Dermis microvascular lymphatic vessel endothelial cell (primary cell): ENCODE measurements at regions not wholly inside any gene's neighbourhood (a gene's known extent, or its start where the extent isn't known, plus 50 kb on each side); places are given as distances from the start of the nearest gene placed in this dataset.
"Not testable (repeated sequence)": the region's sequence is repeated elsewhere in the genome, so short reads cannot be mapped to it uniquely, and the experiment has no call there.

ENCODE experiments used
- DNase-seq, 2 donors: peaks; one replicate each; pipeline versions ENCODE4 v3.0.0 to v3.0.0-alpha.2; 2010; ENCODE audit warnings: low read depth in 2 of 2

DNA sequence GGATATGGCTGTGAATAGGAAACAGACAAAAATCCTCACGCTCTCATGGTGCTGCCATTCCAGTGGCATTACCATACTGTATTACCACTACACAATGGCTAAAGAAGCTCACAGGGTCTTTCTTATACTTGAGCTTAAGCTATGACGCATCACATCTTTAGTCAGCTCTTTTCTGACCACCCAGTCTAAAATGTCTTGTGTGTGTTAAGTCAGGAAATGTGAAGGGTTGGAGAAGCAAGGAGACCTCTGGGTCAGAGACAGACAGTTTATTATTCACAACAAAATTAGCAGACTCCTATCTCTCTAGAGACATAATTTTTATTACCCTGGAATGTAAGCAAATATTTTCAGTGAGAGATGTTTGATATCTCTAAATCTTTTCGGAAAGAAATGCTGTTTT, 1583.2 kb upstream of the WWC1 start:
- DNase-seq: no peak

DNA sequence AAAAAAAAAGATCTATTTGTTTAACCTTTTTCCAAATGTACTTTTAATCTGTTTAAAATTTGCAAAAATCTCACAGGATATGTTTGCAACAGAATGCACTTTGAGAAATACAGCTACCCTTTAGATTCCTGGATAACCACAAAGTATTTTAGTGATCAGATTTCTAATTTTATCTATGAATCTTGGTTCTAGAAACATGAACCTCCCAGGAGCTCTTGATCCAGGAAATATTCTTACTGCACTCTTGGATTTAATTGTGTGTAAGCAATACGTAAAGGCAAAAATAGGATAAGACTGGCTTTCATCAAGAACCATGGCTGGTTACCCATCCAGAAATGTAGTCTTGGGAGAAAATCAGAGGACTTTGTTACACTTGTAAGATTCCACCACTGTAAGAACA, 1581.8 kb upstream of the WWC1 start:
- no peak for DNase-seq

DNA sequence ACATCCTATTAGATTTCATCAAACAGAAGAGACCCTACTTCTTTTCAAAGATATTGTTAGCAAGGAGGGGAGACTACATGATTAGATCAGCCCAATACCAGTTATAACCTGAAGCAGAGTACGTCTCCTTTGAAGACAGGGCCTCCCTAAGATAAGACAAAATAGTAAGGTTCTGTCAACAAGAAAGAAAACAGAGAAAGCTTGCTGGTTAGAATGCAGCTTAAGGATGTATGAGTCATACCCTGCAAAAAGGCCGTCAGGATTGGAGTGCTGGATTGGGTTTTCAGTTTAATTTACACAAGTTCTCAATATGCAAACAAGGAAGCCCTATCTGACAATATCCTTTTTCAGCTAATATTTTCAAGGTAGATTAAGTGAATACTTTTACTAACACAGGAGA, 1581.2 kb upstream of the WWC1 start:
- DNase-seq: no peak

DNA sequence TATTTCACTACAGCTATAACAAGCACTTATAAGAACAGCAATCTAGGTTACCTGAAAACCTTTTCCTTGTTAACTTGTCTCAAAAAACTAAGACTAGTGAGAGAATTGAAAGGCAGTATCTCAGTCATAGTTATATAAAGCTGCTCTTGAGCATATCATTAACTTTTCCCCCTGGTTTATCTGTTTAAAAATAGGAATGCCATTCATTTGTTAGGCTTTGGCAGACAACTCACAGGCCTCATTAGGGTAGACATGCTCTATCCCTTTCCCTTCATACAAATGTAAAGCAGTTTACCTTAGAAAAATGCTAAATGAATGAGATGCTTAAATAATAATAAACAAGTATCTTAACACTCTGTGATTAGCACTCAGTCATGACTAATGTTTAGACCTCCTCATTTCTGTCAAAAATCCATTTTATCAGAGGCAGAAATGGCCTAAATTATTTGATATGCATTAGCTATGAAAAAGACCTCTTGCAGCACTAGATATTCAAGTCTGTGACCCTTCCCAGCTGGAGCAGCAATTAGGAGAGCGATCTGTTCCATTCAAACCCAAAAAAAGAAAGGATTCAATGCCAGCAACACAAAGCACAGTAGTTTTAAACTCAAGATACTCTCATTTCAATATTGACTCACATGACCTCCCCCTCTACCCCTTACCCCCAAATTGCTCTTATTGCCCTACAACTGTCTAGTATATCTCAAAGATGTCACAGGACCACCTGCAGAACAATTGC, 1578.8 kb upstream of the WWC1 start:
- DNase-seq: no peak

DNA sequence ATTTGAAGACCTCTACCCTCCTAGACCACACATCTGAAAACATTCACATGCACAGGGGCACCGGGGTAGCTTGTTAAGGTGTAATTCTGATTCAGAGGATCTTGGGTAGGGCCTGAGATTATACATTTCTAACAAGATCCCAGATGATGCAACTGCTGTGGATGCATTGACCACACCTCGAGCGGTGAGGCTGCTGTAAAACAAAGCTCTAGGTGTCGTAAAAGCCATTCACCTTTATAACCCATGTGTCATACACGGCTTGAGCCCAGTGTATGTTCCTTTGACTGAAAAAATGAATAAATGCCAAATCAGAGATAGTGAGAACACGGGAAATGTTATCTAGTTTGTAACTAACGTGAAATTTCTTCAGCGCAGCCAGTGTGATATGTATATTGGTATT, 1578.2 kb upstream of the WWC1 start:
- no peak for DNase-seq

DNA sequence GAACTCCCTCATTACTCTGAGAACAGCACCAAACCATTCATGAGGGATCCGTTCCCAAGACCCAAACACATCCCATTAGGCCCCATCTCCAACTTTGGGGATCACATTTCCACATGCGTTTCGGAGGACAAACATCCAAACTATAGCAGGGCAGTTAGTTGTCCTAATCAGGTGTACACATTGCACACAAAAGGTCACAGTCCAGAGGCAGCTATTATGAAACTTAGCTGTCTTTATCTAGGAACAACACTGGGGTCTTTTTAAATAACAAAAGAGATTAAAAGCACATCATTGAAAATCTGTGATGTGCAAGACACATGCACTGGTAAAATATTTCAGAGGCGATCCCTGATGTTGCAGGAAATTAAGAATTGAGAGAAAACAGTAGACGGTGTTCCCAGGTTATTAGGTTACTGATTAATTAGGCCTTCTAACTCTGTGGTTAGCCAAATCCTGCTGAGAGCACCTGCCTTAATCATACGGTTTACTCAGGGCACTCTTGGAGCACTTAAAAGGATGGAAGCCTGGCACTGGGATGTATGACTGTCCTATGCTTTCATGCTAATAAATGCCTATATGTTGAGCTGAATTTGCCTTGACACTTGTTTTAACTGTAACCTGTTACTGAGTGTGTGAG, 1574.5 kb upstream of the WWC1 start:
- no peak for DNase-seq

DNA sequence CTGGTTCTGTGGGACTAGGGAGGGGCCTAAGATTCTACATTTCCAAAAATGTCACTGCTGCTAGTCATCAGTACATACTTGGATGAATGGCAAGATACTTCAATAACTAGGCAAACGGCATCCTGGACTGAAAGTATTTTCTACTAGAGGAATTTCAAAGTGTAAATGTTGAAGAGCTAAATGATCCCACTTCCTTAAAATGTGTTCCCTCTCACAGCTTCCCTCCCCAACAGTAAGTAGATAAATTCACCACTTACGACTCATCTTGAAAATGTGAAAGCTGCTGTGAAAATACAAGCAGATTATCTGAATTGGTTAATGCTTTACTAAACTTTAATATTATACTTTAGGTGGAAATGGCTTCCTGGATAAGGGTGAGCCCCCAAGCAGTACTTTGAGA, 1571.5 kb upstream of the WWC1 start:
- DNase-seq: no peak

DNA sequence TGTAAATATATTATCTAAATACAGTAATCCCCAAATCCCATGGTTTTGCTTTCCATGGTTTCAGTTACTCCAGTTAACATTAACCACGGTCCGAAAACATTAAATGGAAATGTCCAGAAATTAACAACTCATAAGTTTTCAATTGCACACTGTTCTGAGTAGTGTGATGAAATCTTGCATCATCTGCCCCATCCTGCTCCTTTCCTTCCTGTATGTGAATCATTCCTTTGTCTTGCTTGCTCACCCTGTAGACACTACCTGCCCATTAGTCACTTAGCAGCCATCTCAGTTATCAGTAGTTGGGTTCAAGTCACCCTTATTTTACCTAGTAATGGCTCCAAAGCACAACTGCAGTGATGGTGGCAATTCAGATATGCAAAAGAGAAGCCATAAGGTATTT, 1568.5 kb upstream of the WWC1 start:
- no peak for DNase-seq

DNA sequence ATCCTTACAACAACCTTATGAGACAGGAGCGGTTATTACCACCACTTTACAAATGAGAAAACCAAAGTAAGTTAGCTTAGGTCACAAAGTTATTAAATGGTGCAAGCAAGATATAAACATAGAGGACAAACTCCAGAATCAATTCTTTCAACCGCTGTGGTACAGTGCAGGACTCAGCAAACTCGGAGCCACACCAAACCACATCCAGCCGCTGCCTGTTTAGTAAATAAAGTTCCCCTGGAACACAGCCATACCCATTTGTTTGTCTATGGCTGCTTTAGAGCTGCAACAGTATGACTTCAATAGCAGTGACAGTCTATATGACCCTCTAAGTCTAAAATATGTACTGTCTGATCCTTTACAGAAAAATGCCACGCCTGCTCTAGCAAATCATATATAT, 1567.2 kb upstream of the WWC1 start:
- no peak for DNase-seq

DNA sequence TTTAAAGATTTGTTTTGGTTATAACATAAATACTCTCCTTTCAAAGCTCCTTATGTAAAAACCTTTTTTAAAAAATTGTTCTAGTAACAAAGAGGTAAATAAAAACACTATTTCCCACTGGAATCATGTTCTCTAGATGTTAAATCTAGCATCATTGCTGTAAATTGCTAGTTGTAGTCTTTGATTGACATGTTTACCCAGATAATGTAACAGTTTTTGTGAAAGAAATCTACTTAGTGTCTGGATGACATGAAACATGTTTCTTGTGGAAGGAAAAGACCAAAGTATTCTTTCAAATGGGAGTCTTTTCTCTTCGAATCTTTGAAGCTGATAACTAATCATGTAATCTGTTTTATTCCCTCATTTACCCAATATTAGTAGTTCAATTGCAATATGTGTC, 1565.9 kb upstream of the WWC1 start:
- DNase-seq: no peak

DNA sequence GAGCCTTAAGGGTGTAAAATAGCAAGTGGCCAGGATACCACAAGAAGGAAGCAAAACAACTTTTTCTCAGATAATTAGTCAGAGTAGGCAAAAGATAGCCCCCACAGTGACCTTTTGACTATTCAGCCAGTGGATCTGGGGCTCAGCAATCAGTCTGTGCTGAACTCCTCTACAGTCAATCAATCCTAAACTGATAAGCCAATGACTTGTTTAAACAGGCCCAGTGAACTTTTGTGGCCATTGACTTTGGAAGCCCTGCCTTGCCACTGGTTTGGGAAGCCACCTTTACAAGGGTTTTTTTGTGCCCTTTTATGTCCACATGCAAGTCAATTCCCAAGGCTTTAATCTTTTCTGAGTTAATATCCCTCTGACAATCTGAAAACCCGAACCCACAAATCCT, 1565.0 kb upstream of the WWC1 start:
- no peak for DNase-seq

DNA sequence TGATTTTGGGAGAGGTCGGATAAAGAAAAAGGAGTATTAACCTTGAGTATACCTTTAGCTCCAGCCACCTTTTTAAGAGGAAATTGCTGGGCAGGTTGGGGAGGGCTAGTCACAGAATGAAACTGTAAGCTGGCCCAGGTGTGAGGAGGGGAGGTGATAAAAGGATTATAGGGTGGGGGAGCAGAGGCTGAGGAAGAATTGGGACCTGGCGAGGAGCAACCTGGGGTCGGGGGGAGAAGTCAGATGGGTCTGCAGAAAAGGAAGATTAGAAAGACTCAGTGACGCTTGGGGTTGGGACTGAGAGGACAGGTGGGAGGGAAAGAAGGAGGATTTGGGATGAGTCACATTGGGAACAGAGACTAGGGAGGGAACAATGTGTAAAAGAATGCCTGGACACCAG, 1548.5 kb upstream of the WWC1 start:
- DNase-seq: not testable (repeated sequence)

DNA sequence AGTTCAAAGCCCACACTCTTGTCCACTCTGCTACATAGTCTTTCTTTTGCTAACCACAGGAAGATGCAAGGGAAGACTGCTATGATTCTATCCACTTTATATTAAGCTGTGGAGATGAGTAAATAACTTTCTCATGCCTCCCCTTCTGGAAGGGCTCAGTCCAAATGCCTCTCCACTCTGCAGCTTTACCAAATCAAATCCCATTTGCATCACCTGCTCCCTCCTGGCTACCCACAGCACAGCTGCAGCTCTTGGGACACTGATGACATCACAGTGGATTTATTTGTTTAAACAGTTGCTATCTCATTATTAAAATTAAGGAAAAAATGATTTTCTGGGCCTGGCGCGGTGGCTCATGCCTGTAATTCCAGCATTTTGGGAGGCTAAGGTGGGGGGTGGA, 1544.9 kb upstream of the WWC1 start:
- DNase-seq: no peak

DNA sequence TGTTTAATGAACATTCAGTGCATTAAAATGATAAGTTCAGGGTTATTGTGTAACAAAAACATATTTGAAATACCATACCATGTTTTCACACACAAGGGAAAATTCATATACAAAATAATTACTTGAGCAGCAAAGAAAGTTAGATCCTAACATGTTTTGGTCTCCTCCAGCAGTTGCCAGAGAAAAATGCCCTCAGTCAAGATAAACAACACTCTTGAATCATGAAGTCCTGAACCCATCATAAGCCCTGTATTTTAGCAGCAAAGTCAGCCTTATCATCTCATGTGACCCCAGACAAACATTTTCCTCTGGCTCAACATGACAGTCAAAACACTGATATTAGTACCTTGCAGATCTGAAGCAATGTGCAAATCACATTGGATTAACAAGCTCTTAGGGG, 1541.1 kb upstream of the WWC1 start:
- no peak for DNase-seq

DNA sequence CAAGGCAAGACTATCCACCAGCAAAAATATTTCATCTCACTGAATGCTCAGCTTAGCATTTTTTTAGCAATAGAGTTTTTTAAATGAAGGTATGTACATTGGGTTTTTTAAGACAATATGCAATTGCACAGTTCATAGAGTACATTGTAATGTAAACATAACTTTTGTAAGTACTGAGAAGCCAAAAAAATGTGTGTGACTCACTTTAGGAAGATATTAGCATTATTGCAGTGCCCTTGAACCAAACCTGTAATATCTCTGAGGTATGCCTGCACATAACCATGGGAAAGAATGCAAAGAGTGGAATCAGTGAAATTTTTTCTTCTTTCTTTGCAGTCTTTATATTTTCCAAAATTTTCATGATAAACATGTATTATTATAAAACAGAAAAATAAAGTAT, 1533.3 kb upstream of the WWC1 start:
- DNase-seq: no peak

DNA sequence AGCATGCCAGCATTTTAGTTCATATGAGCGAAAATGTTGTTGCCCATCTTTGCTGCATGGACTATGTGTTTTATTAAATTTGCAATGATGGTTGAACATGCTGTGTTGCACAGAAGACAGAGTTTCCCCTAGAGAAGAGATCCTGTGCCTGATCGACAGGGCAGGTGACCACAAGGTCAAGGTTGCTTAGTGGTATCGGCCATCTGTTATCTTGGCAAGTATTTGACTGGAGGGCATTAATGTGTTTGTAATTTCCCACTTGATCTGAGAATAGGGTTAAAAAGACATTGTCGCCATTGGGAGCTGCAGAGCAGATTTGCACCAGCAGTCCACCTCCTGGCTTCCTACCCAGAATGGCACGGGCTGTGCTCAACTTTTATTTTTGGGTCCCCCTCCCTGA, 1523.6 kb upstream of the WWC1 start:
- DNase-seq: no peak

DNA sequence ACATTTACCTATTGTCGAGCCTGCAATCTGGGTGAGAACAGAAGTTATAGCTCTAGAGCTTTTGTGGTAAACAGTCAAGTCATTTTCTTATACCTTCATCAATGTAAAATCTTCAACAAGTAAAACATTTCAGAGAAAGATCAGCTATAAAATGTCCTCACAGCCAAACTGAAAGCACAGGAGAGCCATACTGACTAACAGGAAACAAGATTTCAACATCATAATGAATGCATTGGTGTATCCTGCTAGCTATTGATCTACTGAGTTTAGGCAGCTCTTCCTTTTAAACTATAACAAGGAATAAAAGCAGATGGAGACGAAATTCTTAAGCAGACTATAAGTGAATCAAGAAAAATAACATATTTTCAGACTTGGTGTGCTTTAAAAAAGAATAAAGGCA, 1522.9 kb upstream of the WWC1 start:
- no peak for DNase-seq

DNA sequence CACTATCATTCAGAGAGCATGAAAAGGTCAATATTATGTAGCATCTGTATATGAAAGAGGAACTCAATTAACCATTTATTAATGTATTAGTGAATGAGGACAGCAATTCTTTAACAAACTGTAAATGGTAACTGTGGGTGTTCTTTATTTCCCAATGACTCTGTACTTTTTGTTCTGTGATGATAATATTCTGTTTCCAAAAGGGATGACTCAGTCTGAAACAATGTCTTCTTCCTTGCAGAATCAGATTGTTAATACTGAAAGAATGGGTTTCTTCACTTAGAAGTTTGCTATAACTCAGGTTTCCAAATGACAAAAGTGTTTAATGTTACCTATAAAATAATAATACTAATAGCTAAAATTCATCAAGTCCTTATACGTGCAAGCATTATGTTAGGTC, 1518.7 kb upstream of the WWC1 start:
- no peak for DNase-seq

DNA sequence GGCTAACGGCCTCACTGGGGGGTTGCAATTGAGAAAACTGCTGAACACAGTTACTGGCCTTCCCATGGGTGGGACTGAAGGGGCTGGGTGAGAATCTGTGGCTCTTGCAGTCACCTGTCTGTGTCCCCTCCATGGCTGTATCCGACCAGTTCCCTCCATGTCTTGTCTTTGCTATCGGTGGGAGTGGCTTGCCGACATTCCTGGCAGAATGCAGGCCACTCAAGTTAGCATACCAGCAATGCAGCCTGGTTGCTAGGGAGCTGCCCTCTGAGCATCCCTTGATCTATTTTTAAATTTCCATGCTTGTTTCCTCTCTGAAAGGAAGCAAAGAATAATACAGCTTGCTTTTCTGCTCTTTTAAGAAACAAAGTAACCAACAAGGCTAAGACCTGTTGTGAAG, 1509.7 kb upstream of the WWC1 start:
- DNase-seq: no peak

DNA sequence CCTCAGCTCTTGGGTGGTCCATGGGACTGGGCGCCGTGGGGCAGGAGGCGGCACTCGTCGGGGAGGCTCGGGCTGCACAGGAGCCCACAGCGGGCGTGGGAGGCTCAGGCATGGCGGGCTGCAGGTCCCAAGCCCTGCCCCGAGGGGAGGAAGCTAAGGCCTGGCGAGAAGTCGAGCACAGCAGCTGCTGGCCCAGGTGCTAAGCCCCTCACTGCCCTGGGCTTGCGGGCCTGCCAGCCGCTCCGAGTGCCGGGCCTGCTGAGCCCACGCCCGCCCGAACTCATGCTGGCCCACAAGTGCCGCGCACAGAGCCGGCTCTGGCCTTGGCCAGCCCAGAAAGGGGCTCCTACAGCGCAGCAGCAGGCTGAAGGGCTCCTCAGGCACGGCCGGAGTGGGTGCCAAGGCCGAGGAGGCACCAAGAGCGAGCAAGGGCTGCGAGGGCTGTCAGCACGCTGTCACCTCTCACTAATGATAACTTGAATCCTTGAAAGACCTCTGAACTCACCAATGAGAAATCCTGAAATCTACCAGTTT, 1506.8 kb upstream of the WWC1 start:
- DNase-seq: no peak

DNA sequence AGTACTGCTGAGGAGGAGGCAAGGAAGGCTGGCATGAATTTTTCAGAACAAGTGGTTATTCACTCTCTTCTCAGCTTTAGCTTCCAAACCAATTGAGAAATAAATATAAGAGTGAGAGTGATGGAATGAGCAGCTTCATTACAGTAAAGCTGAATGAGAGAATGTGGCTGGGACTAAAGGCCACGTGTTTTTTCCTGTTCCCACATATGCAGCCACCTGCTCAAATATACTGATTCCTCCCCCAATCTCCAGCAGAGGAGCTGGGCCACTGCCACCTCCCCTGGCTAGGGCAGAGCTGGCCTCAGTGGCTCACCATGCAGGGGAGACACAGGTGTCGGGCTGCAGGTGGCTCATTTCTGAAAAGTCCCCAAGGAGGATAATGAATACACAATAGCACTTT, 1505.3 kb upstream of the WWC1 start:
- DNase-seq: no peak

DNA sequence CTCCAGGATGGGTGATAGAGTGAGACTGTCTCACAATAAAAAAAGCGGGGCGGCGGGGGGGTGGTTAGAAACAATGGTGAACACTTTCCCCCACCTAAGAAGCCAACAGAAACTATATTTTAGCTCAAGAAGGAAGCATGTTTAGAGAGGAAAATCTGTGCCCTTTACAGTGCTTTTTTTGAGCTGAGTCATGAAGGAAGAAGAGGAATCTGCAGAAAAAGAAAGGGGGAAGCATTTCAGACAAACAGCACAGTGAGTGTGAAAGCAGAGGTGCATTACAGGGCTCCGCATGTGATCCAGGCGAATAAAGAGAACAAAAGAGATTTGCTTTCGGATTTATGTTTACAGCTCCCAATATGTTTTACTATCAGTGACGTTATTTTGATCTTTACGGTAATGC, 1504.6 kb upstream of the WWC1 start:
- no peak for DNase-seq

DNA sequence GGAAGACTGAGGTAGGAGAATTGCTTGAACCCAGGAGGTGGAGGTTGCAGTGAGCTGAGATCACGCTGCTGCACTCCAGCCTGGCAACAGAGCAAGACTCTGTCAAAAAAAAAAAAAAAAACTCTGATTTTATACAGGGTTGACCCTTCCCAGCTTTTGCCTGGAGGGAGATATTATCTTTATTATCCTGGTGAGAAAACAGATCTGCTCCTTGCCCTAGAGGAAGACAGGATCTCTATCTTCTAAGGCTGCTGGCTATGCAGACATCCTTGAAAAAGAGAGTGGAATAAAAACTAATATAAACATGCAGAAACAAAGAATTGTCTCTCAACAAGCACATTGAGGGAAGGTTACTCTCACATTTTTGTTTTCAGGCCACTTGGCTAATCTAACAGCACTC, 1503.4 kb upstream of the WWC1 start:
- DNase-seq: no peak

DNA sequence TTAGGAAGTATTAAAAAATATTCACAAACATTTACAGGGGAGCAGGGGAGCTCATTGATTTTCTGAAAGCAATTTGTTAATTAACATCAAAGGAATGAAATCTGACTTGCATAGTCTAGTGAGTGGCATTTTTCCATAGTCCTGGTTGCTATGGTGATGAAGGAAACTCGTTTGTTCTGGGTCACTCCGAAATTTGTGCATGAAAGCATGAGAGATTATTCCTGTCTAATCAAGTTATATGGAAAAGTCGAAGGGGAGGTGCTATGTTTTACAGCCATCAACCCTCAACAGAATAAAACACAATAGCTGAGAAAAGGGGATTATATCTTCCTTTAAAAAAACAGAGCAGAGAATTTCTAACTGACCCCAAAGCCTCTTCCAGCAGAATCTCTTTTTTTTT, 1495.7 kb upstream of the WWC1 start:
- DNase-seq: no peak
